GM12878 (cell line): ENCODE measurements at regions not wholly inside any gene's neighbourhood (a gene's known extent, or its start where the extent isn't known, plus 50 kb on each side); places are given as distances from the start of the nearest gene placed in this dataset.

ENCODE experiments used
- ATAC-seq: fragments of 200-7000 bp; cut with Tn5 transposase; 3 replicates; pipeline ENCODE4 v1.9.1; 2020; ENCODE audit warnings: mild to moderate bottlenecking, moderate library complexity
- BruUV-seq: library from RNA; stranded (reverse); fragments of 400-500 nt; replicated peaks from 2 replicates; lab custom pipeline; 2021; lab: Mats Ljungman, UMichigan
- CTCF ChIA-PET: fragments of 300-600 bp; sonication (Branson Sonifier 250); formaldehyde crosslinking; extraction: SDS; loops from one replicate; lab custom pipeline; 2021; ENCODE audit warnings: inconsistent platforms; lab: Yijun Ruan, JAX
- POLR2A ChIA-PET: fragments of 350-600 bp; formaldehyde crosslinking; extraction: SDS; loops from one replicate; lab custom pipeline; 2021; ENCODE audit warnings: inconsistent platforms; lab: Charles Lee
- RAD21 ChIA-PET: fragments of 300-600 bp; sonication (Branson Sonifier 250); formaldehyde crosslinking; loops from one replicate; lab custom pipeline; 2023; ENCODE audit warnings: antibody characterized with exemption; ENCODE audit not compliant: unreplicated experiment; lab: Charles Lee
- SMC1A ChIA-PET: fragments of 300-600 bp; sonication (Branson Sonifier 250); formaldehyde crosslinking; loops from one replicate; lab custom pipeline; 2023; ENCODE audit not compliant: unreplicated experiment, uncharacterized antibody; lab: Charles Lee
- DNase-seq: peaks from one replicate; pipeline ENCODE4 v3.0.0-alpha.2; 2011; ENCODE audit warnings: low read depth, low spot score
- FAIRE-seq: peaks from 3 replicates; lab custom pipeline; 2011; peaks lifted over from hg19 to GRCh38; lab: Jason Lieb, UNC
- H2AFZ ChIP-seq: 2 replicates; pipeline ENCODE4 v1.6.0; 2011; ENCODE audit warnings: low read depth, low read length, control low read depth; ENCODE audit not compliant: control insufficient read depth
- H3K27ac ChIP-seq: 2 replicates; pipeline ENCODE4 v1.5.1; 2011; ENCODE audit warnings: control low read depth; ENCODE audit not compliant: control insufficient read depth, insufficient read depth
- H3K27me3 ChIP-seq, 2 experiments: replicated peaks in 1 of 2; 2 replicates each; pipeline versions ENCODE4 v1.6.0 to v1.6.1; 2011; ENCODE audit warnings: low read length in 1 of 2; ENCODE audit not compliant: control insufficient read depth in 2 of 2, insufficient read depth in 2 of 2
- H3K36me3 ChIP-seq, 2 experiments: 2 replicates each; pipeline ENCODE4 v1.5.1; 2011; ENCODE audit warnings: low read length in 1 of 2; ENCODE audit not compliant: control insufficient read depth in 2 of 2, insufficient read depth in 2 of 2
- H3K4me1 ChIP-seq: 2 replicates; pipeline ENCODE4 v1.6.1; 2011; ENCODE audit warnings: mild to moderate bottlenecking, low read length, moderate library complexity, mixed read lengths; ENCODE audit not compliant: control insufficient read depth, insufficient read depth
- H3K4me2 ChIP-seq: 2 replicates; pipeline ENCODE4 v1.6.0; 2011; ENCODE audit warnings: control low read depth; ENCODE audit not compliant: control insufficient read depth, insufficient read depth
- H3K4me3 ChIP-seq: fragments of 200-600 bp; sonication (generic); 2 replicates; pipeline ENCODE4 v1.5.1; 2016
- H3K79me2 ChIP-seq: 2 replicates; pipeline ENCODE4 v1.6.0; 2011; ENCODE audit warnings: low read length; ENCODE audit not compliant: control insufficient read depth, insufficient read depth
- H3K9ac ChIP-seq: 2 replicates; pipeline ENCODE4 v1.8.0; 2011; ENCODE audit warnings: low read length, control low read depth, mixed read lengths; ENCODE audit not compliant: control insufficient read depth, insufficient read depth
- H3K9me3 ChIP-seq: replicated peaks from 3 replicates; pipeline ENCODE4 v1.5.1; 2011; ENCODE audit warnings: mild to moderate bottlenecking, low read length; ENCODE audit not compliant: control insufficient read depth, insufficient read depth
- H4K20me1 ChIP-seq: 2 replicates; pipeline ENCODE4 v1.6.0; 2011; ENCODE audit not compliant: control insufficient read depth, insufficient read depth
- ATF7 ChIP-seq: fragments of 450-650 bp; IDR thresholded peaks from 2 replicates; pipeline ENCODE4 v1.6.1; 2016; ENCODE audit warnings: low read depth, mild to moderate bottlenecking
- BMI1 ChIP-seq: fragments of 450-650 bp; IDR thresholded peaks from 2 replicates; pipeline ENCODE4 v1.6.1; 2016; ENCODE audit warnings: mild to moderate bottlenecking, moderate library complexity, borderline replicate concordance
- CEBPZ ChIP-seq: fragments of 150-350 bp; IDR thresholded peaks from 2 replicates; pipeline ENCODE4 v1.6.1; 2016; ENCODE audit warnings: low read depth, low read length
- EED ChIP-seq: sonication (generic); IDR thresholded peaks from 2 replicates; pipeline ENCODE4 v1.6.1; 2016; ENCODE audit warnings: antibody characterized with exemption, low read depth
- EP300 ChIP-seq, 2 experiments: fragments of 150-350 bp in 1 of 2; IDR thresholded peaks; 2 replicates each; pipeline ENCODE4 v1.6.1; 2011 to 2012; ENCODE audit warnings: low read depth in 2 of 2, low read length in 2 of 2, borderline replicate concordance in 1 of 2, improper control_type of control experiment in 1 of 2, inconsistent platforms in 1 of 2; ENCODE audit not compliant: control insufficient read depth in 1 of 2
- IRF3 ChIP-seq: fragments of 450-650 bp; IDR thresholded peaks from 2 replicates; pipeline ENCODE4 v1.6.1; 2014; ENCODE audit warnings: mild to moderate bottlenecking
- IRF4 ChIP-seq: IDR thresholded peaks from 2 replicates; pipeline ENCODE4 v1.6.1; 2011; ENCODE audit warnings: low read depth, low read length
- MTA2 ChIP-seq: fragments of 450-650 bp; IDR thresholded peaks from 2 replicates; pipeline ENCODE4 v1.6.1; 2016; ENCODE audit warnings: low read depth, mild to moderate bottlenecking, moderate library complexity
- NR2C2 ChIP-seq: IDR thresholded peaks from 2 replicates; pipeline ENCODE4 v1.6.1; 2011; ENCODE audit warnings: borderline replicate concordance, low read depth; ENCODE audit not compliant: control insufficient read depth, insufficient read length
- SPI1 ChIP-seq: IDR thresholded peaks from 2 replicates; pipeline ENCODE4 v1.6.1; 2011; ENCODE audit warnings: low read depth, mild to moderate bottlenecking, low read length, moderate library complexity, borderline replicate concordance; ENCODE audit not compliant: insufficient read depth
- in situ Hi-C: fragments of 300-500 bp; cut with MboI; formaldehyde crosslinking; loops from 9 replicates; pipeline ENCODE4 v1.14.3; 2018; ENCODE audit warnings: mixed read lengths
- intact Hi-C: fragments of 100-400 bp; cut with micrococcal nuclease; formaldehyde crosslinking; loops from one replicate; pipeline ENCODE4 v1.14.2; 2022; ENCODE audit not compliant: unreplicated experiment

GRCh38 chr1:229991724-229992333 lies 75.2 kb upstream of the GALNT2 start (continued):
- TF ChIP-seq CEBPZ = no peak
- TF ChIP-seq, all 136 proteins: peak for 0

GRCh38 chr1:229993060-229993459 lies 74.0 kb upstream of the GALNT2 start:
- POLR2A ChIA-PET = no interaction called here
- SMC1A ChIA-PET = interaction anchor here (1.1 kb wide), 1 partner anchor 117 kb away, joined by 3 read pairs; no protein-coding TSS in a partner anchor
- Histone ChIP-seq H2AFZ (no peak overlapping the region), H3K27me3 (no peaks in the 10 kb centered on the region), H3K4me3 (no peak overlapping the region), H3K9ac (no peak overlapping the region), H4K20me1 (no peaks in the 10 kb centered on the region), H3K9me3 (no peaks in the 10 kb centered on the region), H3K79me2 (no peaks in the 10 kb centered on the region), H3K36me3 (no peaks in the 10 kb centered on the region), H3K4me2 (no peak overlapping the region), H3K27ac (no peak overlapping the region), H3K4me1 (no peaks in the 10 kb centered on the region)
- TF ChIP-seq EED = no peak
- TF ChIP-seq EP300 (IDR thresholded peaks at IDR 0.05; ENCODE audit: borderline replicate concordance in 1 of 2, control insufficient read depth in 1 of 2, low read depth in 2 of 2, low read length in 2 of 2) = 0 out of 4 replicates have a peak, but pooled peaks of 1 of the 2 experiments have one; percentile 22
- peak; percentile 54; the same call in 1 of the 2 replicates for TF ChIP-seq IRF4
- 0 out of 2 replicates have a peak, but pooled peaks have one; percentile 21 for TF ChIP-seq ATF7
- peak; percentile 86 for TF ChIP-seq SPI1
- TF ChIP-seq MTA2 = peak; percentile 64
- no peak for TF ChIP-seq BMI1
- no peak for TF ChIP-seq NR2C2
- TF ChIP-seq IRF3 = no peak
- ATAC-seq (peak; percentile 85), FAIRE-seq (peak; percentile 70), DNase-seq (peak; percentile 8)
- in situ Hi-C loops = no loop called here
- BruUV-seq = no TSS peak
- RAD21 ChIA-PET = no interaction called here
- intact Hi-C loops = no loop called here
- CTCF ChIA-PET = interaction anchor here (1.1 kb wide), 1 partner anchor 130 kb away, joined by 4 read pairs; no protein-coding TSS in a partner anchor
